NCI-H526 treated with DMSO at 0.1 percent for 48 hours (cell line): ENCODE measurements at regions not wholly inside any gene's neighbourhood (a gene's known extent, or its start where the extent isn't known, plus 50 kb on each side); places are given as distances from the start of the nearest gene placed in this dataset.
"Not testable (repeated sequence)": the region's sequence is repeated elsewhere in the genome, so short reads cannot be mapped to it uniquely, and the experiment has no call there.

Source experiments
- DNase-seq: peaks from one replicate; lab custom pipeline; 2025; lab: John Stamatoyannopoulos, UW

- DNase-seq = no peak
These were observed 228.5 kb downstream of the DLL1 start for GRCh38 chr6:170062209-170062914.

- no peak for DNase-seq
These were observed 231.9 kb downstream of the DLL1 start for GRCh38 chr6:170058878-170059485.

GRCh38 chr6:170057961-170058877 lies 232.7 kb downstream of the DLL1 start:
- no peak for DNase-seq

- no peak for DNase-seq
These were observed 233.7 kb downstream of the DLL1 start for GRCh38 chr6:170057034-170057734.

GRCh38 chr6:170056278-170056711 lies 234.6 kb downstream of the DLL1 start:
- no peak for DNase-seq

GRCh38 chr6:170055797-170056196 lies 235.1 kb downstream of the DLL1 start:
- not testable (repeated sequence) for DNase-seq

GRCh38 chr6:170053966-170054661 lies 236.8 kb downstream of the DLL1 start:
- DNase-seq = no peak

- no peak for DNase-seq
These were observed 237.7 kb downstream of the DLL1 start for GRCh38 chr6:170052991-170053821.

GRCh38 chr6:170051229-170052172 lies 239.4 kb downstream of the DLL1 start:
- DNase-seq = no peak

GRCh38 chr6:170050591-170051041 lies 240.3 kb downstream of the DLL1 start:
- DNase-seq = no peak

- DNase-seq = no peak
These were observed 241.0 kb downstream of the DLL1 start for GRCh38 chr6:170049641-170050561.

GRCh38 chr6:170048615-170049256 lies 242.1 kb downstream of the DLL1 start:
- no peak for DNase-seq

- DNase-seq = no peak
These were observed 243.1 kb downstream of the DLL1 start for GRCh38 chr6:170047823-170048222.

GRCh38 chr6:170046791-170047626 lies 243.9 kb downstream of the DLL1 start:
- DNase-seq = no peak

- DNase-seq = no peak
These were observed 244.8 kb downstream of the DLL1 start for GRCh38 chr6:170045981-170046667.

GRCh38 chr6:170045563-170045960 lies 245.3 kb downstream of the DLL1 start:
- DNase-seq = no peak
